B cell (primary cell): ENCODE measurements at regions not wholly inside any gene's neighbourhood (a gene's known extent, or its start where the extent isn't known, plus 50 kb on each side); places are given as distances from the start of the nearest gene placed in this dataset.

Experiments
- ATAC-seq: fragments of 200-7000 bp; cut with Tn5 transposase; one replicate; pipeline ENCODE4 v1.10.0; 2021; ENCODE audit warnings: low read depth, mild to moderate bottlenecking, moderate number of reproducible peaks, moderate library complexity
- CTCF ChIA-PET: fragments of 350-600 bp; sonication (Branson Sonifier 250); formaldehyde crosslinking; loops from one replicate; lab custom pipeline; 2021; ENCODE audit warnings: antibody characterized with exemption, inconsistent platforms; lab: Charles Lee
- POLR2A ChIA-PET: fragments of 350-600 bp; sonication (Branson Sonifier 250); formaldehyde crosslinking; loops from one replicate; lab custom pipeline; 2021; ENCODE audit warnings: antibody characterized with exemption; lab: Charles Lee
- DNase-seq: peaks from one replicate; pipeline ENCODE4 v3.0.0; 2013
- H2AFZ ChIP-seq: 2 replicates; pipeline ENCODE4 v1.6.1; 2012; ENCODE audit warnings: mild to moderate bottlenecking, low read depth, low read length; ENCODE audit not compliant: insufficient read depth, poor library complexity, severe bottlenecking
- H3K27ac ChIP-seq, 2 donors: 1 replicate in 1 of 2; 2 replicates in 1 of 2; pipeline ENCODE4 v1.5.1; 2012 to 2013; ENCODE audit warnings: low read length in 2 of 2, mild to moderate bottlenecking in 2 of 2, moderate library complexity in 1 of 2
- H3K27me3 ChIP-seq, 4 experiments: fragments of 200-600 bp in 1 of 4; sonication (generic) in 1 of 4; replicated peaks in 1 of 4; 1 replicate in 2 of 4; 2 replicates in 2 of 4; pipeline versions ENCODE4 v1.6.1 to v1.7.0; 2013 to 2016; ENCODE audit warnings: low read length in 3 of 4, mild to moderate bottlenecking in 2 of 4, mixed read lengths in 1 of 4, moderate library complexity in 1 of 4; ENCODE audit not compliant: insufficient read depth in 4 of 4, control insufficient read depth in 3 of 4; ENCODE audit errors: control extremely low read depth in 1 of 4
- H3K36me3 ChIP-seq, 2 experiments: replicated peaks in 1 of 2; 1 replicate in 1 of 2; 2 replicates in 1 of 2; pipeline versions ENCODE4 v1.6.1 to v1.7.1; 2013; ENCODE audit warnings: low read length in 1 of 2; ENCODE audit not compliant: insufficient read depth in 2 of 2, control insufficient read depth in 1 of 2; ENCODE audit errors: control extremely low read depth in 1 of 2, extremely low read depth in 1 of 2
- H3K4me1 ChIP-seq, 2 donors: fragments of 200-600 bp in 1 of 2; sonication (generic) in 1 of 2; 1 replicate in 1 of 2; 2 replicates in 1 of 2; pipeline versions ENCODE4 v1.5.1 to v1.6.1; 2013 to 2017; ENCODE audit warnings: low read length in 2 of 2; ENCODE audit not compliant: control insufficient read depth in 2 of 2, insufficient read depth in 2 of 2
- H3K4me2 ChIP-seq: replicated peaks from 2 replicates; pipeline ENCODE3; 2012; ENCODE audit warnings: mild to moderate bottlenecking, low read depth, low read length; ENCODE audit not compliant: poor library complexity, severe bottlenecking
- H3K4me3 ChIP-seq, 5 experiments: fragments of 200-600 bp in 1 of 5; sonication (generic) in 1 of 5; 1 replicate in 3 of 5; 2 replicates in 2 of 5; pipeline versions ENCODE4 v1.5.1 to v1.7.0; 2011 to 2016; ENCODE audit warnings: low read length in 4 of 5, mild to moderate bottlenecking in 4 of 5, low read depth in 2 of 5, control low read depth in 1 of 5, moderate library complexity in 1 of 5; ENCODE audit not compliant: insufficient read depth in 1 of 5; ENCODE audit errors: control extremely low read depth in 1 of 5, extremely low read depth in 1 of 5
- H3K79me2 ChIP-seq: fragments of 200-600 bp; sonication (generic); one replicate; pipeline ENCODE4 v1.6.0; 2016; ENCODE audit warnings: low read length; ENCODE audit not compliant: control insufficient read depth, insufficient read depth
- H3K9ac ChIP-seq: fragments of 200-600 bp; sonication (generic); 2 replicates; pipeline ENCODE4 v1.6.1; 2017; ENCODE audit warnings: mild to moderate bottlenecking, low read length, moderate library complexity
- H3K9me3 ChIP-seq, 3 donors: one replicate each; pipeline versions ENCODE4 v1.6.1 to v1.7.1; 2013; ENCODE audit warnings: low read length in 2 of 3; ENCODE audit not compliant: control insufficient read depth in 2 of 3, insufficient read depth in 1 of 3; ENCODE audit errors: control extremely low read depth in 1 of 3
- H4K20me1 ChIP-seq: 2 replicates; pipeline ENCODE4 v1.6.0; 2012; ENCODE audit warnings: mild to moderate bottlenecking, low read length; ENCODE audit not compliant: insufficient read depth, control insufficient read depth, poor library complexity, severe bottlenecking
- H3K27ac Mint-ChIP-seq: one replicate; pipeline ENCODE4 v1.8.0; 2021; ENCODE audit warnings: mixed read lengths
- H3K27me3 Mint-ChIP-seq: one replicate; pipeline ENCODE4 v1.8.0; 2021; ENCODE audit warnings: mixed read lengths
- H3K4me1 Mint-ChIP-seq: one replicate; pipeline ENCODE4 v1.8.0; 2021; ENCODE audit warnings: mixed read lengths
- H3K4me3 Mint-ChIP-seq: one replicate; pipeline ENCODE4 v1.8.0; 2021; ENCODE audit warnings: mixed read lengths
- H3K9me3 Mint-ChIP-seq: one replicate; pipeline ENCODE4 v1.8.0; 2022; ENCODE audit warnings: mixed read lengths; ENCODE audit not compliant: insufficient read depth
- CTCF ChIP-seq: fragments of 200-600 bp; IDR thresholded peaks from one replicate; pipeline ENCODE4 v1.8.0; 2022; ENCODE audit warnings: antibody characterized with exemption, mild to moderate bottlenecking
- EZH2 ChIP-seq: IDR thresholded peaks from 2 replicates; pipeline ENCODE4 v1.6.1; 2012; ENCODE audit warnings: borderline replicate concordance, low read depth, mild to moderate bottlenecking, moderate library complexity, low read length; ENCODE audit not compliant: insufficient read depth, poor library complexity, severe bottlenecking
- WGBS: methylation state at CpG from one replicate; pipeline ENCODE4 v1.1.5; 2013; ENCODE audit warnings: missing lambda C conversion rate; ENCODE audit not compliant: insufficient coverage; 5-methylcytosine and 5-hydroxymethylcytosine counted together
- intact Hi-C: fragments of 100-400 bp; cut with micrococcal nuclease; formaldehyde crosslinking; loops from one replicate; pipeline ENCODE4 v1.10.0; 2022

DNA sequence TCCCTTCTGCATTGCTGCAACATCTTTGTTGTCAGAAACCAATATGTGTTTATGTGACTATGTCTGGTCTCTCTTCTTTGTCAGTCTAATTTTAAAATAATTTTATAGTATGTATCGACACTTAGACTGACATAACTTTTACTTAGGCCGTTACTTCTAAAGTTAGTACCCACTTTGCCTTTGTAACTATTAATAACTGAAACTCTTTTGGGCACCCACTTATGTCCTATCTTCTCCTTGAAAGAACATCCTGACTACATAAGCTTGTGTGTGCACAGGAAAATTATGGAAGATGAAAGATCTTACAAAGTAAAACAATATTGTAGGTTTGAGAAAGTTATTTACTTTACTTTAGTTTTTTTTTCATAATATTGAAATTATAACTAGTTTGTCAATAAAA is 230.4 kb upstream of the CCDC179 start:
- WGBS: no CpG with 5 or more reads among the region's 2 CpGs

GRCh38 chr11:23095650-23096189 is 235.4 kb upstream of the CCDC179 start:
- intact Hi-C loops: no loop called here
- H4K20me1 ChIP-seq: no peaks in the 10 kb centered on the region
- Mint-ChIP-seq H3K9me3 (peaks cover 2% of the 10 kb centered on the region), H3K27me3 (no peaks in the 10 kb centered on the region), H3K27ac (no peak overlapping the region), H3K4me3 (no peak overlapping the region), H3K4me1 (no peaks in the 10 kb centered on the region)
- H3K9ac ChIP-seq: no peak overlapping the region
- no peaks in the 10 kb centered on the region for H3K27me3 ChIP-seq
- H3K4me1 ChIP-seq: no peaks in the 10 kb centered on the region
- no peaks in the 10 kb centered on the region for H3K9me3 ChIP-seq
- no peak overlapping the region for H3K27ac ChIP-seq
- no peaks in the 10 kb centered on the region for H3K79me2 ChIP-seq
- ATAC-seq (no peak), DNase-seq (no peak)
- H2AFZ ChIP-seq: no peak overlapping the region
- H3K36me3 ChIP-seq: no peaks in the 10 kb centered on the region
- WGBS: no CpG with 5 or more reads among the region's 2 CpGs
- ChIA-PET POLR2A (no interaction called here), CTCF (no interaction called here)
- TF ChIP-seq EZH2 (no peak), CTCF (no peak)
- no peak overlapping the region for H3K4me3 ChIP-seq
- no peak overlapping the region for H3K4me2 ChIP-seq

More for the DNA sequence above, 230.4 kb upstream of the CCDC179 start:
- ChIA-PET POLR2A (no interaction called here), CTCF (no interaction called here)
- H2AFZ ChIP-seq: no peak overlapping the region
- no peaks in the 10 kb centered on the region for H3K9me3 ChIP-seq
- no peak for ATAC-seq
- TF ChIP-seq CTCF (no peak), EZH2 (no peak)
- no peak overlapping the region for H3K4me3 Mint-ChIP-seq
- H3K4me2 ChIP-seq: no peak overlapping the region
- H3K4me1 ChIP-seq: no peaks in the 10 kb centered on the region
- no peaks in the 10 kb centered on the region for H3K9me3 Mint-ChIP-seq
- H3K4me3 ChIP-seq: no peak overlapping the region
- H3K36me3 ChIP-seq: no peaks in the 10 kb centered on the region
- H3K27me3 ChIP-seq: no peaks in the 10 kb centered on the region
- H4K20me1 ChIP-seq: no peaks in the 10 kb centered on the region
- H3K9ac ChIP-seq: no peak overlapping the region
- no peak for DNase-seq
- H3K27me3 Mint-ChIP-seq: no peaks in the 10 kb centered on the region
- H3K79me2 ChIP-seq: no peaks in the 10 kb centered on the region
- no peaks in the 10 kb centered on the region for H3K4me1 Mint-ChIP-seq
- intact Hi-C loops: no loop called here
- no peak overlapping the region for H3K27ac ChIP-seq
- H3K27ac Mint-ChIP-seq: no peak overlapping the region
